ENCODE measurements at regions not wholly inside any gene's neighbourhood (a gene's known extent, or its start where the extent isn't known, plus 50 kb on each side); places are given as distances from the start of the nearest gene placed in this dataset.

DNA sequence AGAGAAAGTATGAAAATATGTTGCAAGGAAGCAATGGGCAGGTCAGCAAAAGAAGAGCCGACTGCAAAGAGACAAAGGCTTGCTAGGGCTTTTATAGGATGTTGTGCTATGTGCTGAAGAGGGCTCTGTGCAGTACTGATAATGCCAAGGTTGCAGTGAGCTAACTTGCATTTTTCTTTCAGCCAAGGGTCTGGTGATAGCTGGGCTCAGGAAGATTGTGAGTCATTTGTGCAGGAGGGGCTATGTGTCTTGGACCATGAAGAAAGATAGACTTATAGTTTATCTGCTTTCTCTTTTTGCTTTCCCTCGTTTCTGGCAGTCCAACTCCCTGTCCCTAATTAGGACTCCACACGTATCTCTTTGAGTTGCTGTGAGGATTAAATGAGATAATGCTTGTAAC is 64.5 kb upstream of the LRIG1 start:
- ChIA-PET POLR2A (ENCODE audit: low non-redundant PET) (no interaction called here), CTCF (interaction anchor here (0.7 kb wide), 1 partner anchor 123 kb away, joined by 3 read pairs; no protein-coding TSS in a partner anchor)
- no peaks in the 10 kb centered on the region for H3K27me3 ChIP-seq (replicated peaks; ENCODE audit: insufficient read depth, low read depth, low read length, poor library complexity)
- no peak overlapping the region for H3K27ac ChIP-seq (ENCODE audit: low read depth, low read length, poor library complexity, severe bottlenecking)
- H3K4me3 ChIP-seq (ENCODE audit: low read depth, low read length, poor library complexity, severe bottlenecking): no peak overlapping the region
- H3K9me3 ChIP-seq (ENCODE audit: low read depth, low read length, poor library complexity, severe bottlenecking): no peaks in the 10 kb centered on the region
- TF ChIP-seq, protein P1, sequence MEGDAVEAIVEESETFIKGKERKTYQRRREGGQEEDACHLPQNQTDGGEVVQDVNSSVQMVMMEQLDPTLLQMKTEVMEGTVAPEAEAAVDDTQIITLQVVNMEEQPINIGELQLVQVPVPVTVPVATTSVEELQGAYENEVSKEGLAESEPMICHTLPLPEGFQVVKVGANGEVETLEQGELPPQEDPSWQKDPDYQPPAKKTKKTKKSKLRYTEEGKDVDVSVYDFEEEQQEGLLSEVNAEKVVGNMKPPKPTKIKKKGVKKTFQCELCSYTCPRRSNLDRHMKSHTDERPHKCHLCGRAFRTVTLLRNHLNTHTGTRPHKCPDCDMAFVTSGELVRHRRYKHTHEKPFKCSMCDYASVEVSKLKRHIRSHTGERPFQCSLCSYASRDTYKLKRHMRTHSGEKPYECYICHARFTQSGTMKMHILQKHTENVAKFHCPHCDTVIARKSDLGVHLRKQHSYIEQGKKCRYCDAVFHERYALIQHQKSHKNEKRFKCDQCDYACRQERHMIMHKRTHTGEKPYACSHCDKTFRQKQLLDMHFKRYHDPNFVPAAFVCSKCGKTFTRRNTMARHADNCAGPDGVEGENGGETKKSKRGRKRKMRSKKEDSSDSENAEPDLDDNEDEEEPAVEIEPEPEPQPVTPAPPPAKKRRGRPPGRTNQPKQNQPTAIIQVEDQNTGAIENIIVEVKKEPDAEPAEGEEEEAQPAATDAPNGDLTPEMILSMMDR (conservative IDR thresholded peaks at IDR 0.05; ENCODE audit: low read depth, low read length): no peak
- no peak for TF ChIP-seq EZH2 (IDR thresholded peaks at IDR 0.05; ENCODE audit: borderline replicate concordance, low read depth, low read length, poor library complexity, severe bottlenecking)
- BruUV-seq (replicated peaks): no TSS peak
- no peaks in the 10 kb centered on the region for H3K36me3 ChIP-seq (ENCODE audit: insufficient read depth, low read length, poor library complexity, severe bottlenecking)
- H3K4me1 ChIP-seq (ENCODE audit: insufficient read depth, low read length, poor library complexity, severe bottlenecking): no peaks in the 10 kb centered on the region
- DNase-seq (ENCODE audit: low spot score): no peak
- intact Hi-C loops (cut with micrococcal nuclease; ENCODE audit: unreplicated experiment): no loop called here

GRCh38 chr3:66567077-66567476 is 66.3 kb upstream of the LRIG1 start:
- BruUV-seq (replicated peaks): no TSS peak
- no peak overlapping the region for H3K4me3 ChIP-seq (ENCODE audit: low read depth, low read length, poor library complexity, severe bottlenecking)
- no peaks in the 10 kb centered on the region for H3K27me3 ChIP-seq (replicated peaks; ENCODE audit: insufficient read depth, low read depth, low read length, poor library complexity)
- H3K4me1 ChIP-seq (ENCODE audit: insufficient read depth, low read length, poor library complexity, severe bottlenecking): no peaks in the 10 kb centered on the region
- intact Hi-C loops (cut with micrococcal nuclease; ENCODE audit: unreplicated experiment): no loop called here
- CTCF ChIA-PET: interaction anchor here (0.7 kb wide), 1 partner anchor 243 kb away, joined by 3 read pairs; no protein-coding TSS in a partner anchor
- no peak overlapping the region for H3K27ac ChIP-seq (ENCODE audit: low read depth, low read length, poor library complexity, severe bottlenecking)
- POLR2A ChIA-PET (ENCODE audit: low non-redundant PET): no interaction called here
- H3K36me3 ChIP-seq (ENCODE audit: insufficient read depth, low read length, poor library complexity, severe bottlenecking): no peaks in the 10 kb centered on the region
- TF ChIP-seq, protein P1 (conservative IDR thresholded peaks at IDR 0.05; ENCODE audit: low read depth, low read length): no peak
- no peak for TF ChIP-seq EZH2 (IDR thresholded peaks at IDR 0.05; ENCODE audit: borderline replicate concordance, low read depth, low read length, poor library complexity, severe bottlenecking)
- DNase-seq (ENCODE audit: low spot score): no peak
- H3K9me3 ChIP-seq (ENCODE audit: low read depth, low read length, poor library complexity, severe bottlenecking): no peaks in the 10 kb centered on the region

DNA sequence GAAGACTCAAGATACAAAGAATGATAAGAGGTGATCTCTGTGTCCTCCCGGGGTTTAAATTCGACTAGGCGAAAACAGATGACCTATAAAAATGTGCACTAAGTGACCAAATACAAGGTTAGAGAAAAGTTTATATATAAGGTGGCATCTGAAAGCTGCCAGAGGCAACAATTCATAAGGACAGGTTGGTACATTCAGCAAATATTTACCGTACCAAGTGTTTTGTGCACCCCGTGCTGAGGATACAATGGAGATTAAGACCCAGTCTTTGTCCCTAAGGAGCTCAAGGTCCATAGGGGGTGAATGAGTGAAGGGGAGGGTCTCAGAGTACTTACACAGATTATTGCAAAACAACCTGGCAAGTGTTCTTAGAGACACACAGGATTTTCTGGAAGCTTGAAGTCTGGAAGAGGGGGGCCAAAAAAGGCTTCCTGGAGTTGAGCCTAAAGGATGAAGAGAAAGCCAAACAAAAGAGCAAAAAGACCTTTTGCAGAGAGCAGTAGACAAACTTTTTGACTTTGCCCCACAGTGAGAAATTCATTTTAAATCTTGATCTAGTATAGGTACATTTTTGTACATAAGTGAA is 71.4 kb upstream of the LRIG1 start:
- H3K4me3 ChIP-seq (ENCODE audit: low read depth, low read length, poor library complexity, severe bottlenecking): no peak overlapping the region

More for the DNA sequence above, 71.4 kb upstream of the LRIG1 start:
- H3K9me3 ChIP-seq (ENCODE audit: low read depth, low read length, poor library complexity, severe bottlenecking): no peaks in the 10 kb centered on the region
- POLR2A ChIA-PET (ENCODE audit: low non-redundant PET): no interaction called here
- no peaks in the 10 kb centered on the region for H3K36me3 ChIP-seq (ENCODE audit: insufficient read depth, low read length, poor library complexity, severe bottlenecking)
- peaks cover 2% of the 10 kb centered on the region for H3K4me1 ChIP-seq (ENCODE audit: insufficient read depth, low read length, poor library complexity, severe bottlenecking)
- H3K27me3 ChIP-seq (replicated peaks; ENCODE audit: insufficient read depth, low read depth, low read length, poor library complexity): no peaks in the 10 kb centered on the region
- no peak for DNase-seq (ENCODE audit: low spot score)
- intact Hi-C loops (cut with micrococcal nuclease; ENCODE audit: unreplicated experiment): no loop called here
- CTCF ChIA-PET: no interaction called here
- no peak overlapping the region for H3K27ac ChIP-seq (ENCODE audit: low read depth, low read length, poor library complexity, severe bottlenecking)
- no TSS peak for BruUV-seq (replicated peaks)
- TF ChIP-seq EZH2 (IDR thresholded peaks at IDR 0.05; ENCODE audit: borderline replicate concordance, low read depth, low read length, poor library complexity, severe bottlenecking): no peak
- TF ChIP-seq, protein P1 (conservative IDR thresholded peaks at IDR 0.05; ENCODE audit: low read depth, low read length): no peak
